ENCODE measurements at regions not wholly inside any gene's neighbourhood (a gene's known extent, or its start where the extent isn't known, plus 50 kb on each side); places are given as distances from the start of the nearest gene placed in this dataset.

DNA sequence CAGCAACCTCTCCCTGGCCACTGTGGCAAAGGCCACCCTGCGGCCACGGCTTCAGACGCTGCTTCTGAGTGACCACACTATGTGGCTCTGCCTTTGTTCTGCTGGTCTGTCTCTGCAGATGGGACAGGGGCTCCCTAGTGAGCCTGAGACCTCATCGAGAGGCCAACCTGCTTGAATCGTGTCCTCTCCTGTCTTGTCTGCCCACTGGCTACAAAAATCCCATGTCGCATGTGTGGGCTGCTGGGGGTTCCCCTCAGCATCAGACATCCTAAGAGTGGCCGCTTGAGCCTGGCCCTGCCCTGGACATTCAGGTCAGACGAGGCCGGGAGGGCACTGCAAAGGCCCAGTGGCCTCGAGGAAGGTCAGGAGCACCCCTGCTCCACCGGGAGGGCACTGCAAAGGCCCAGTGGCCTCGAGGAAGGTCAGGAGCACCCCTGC is 222.9 kb downstream of the DLL1 start:
- in situ Hi-C loops (cut with MboI; ENCODE audit: low sequenced_read_pairs, unreplicated experiment): no loop called here
- TF ChIP-seq, protein P1, sequence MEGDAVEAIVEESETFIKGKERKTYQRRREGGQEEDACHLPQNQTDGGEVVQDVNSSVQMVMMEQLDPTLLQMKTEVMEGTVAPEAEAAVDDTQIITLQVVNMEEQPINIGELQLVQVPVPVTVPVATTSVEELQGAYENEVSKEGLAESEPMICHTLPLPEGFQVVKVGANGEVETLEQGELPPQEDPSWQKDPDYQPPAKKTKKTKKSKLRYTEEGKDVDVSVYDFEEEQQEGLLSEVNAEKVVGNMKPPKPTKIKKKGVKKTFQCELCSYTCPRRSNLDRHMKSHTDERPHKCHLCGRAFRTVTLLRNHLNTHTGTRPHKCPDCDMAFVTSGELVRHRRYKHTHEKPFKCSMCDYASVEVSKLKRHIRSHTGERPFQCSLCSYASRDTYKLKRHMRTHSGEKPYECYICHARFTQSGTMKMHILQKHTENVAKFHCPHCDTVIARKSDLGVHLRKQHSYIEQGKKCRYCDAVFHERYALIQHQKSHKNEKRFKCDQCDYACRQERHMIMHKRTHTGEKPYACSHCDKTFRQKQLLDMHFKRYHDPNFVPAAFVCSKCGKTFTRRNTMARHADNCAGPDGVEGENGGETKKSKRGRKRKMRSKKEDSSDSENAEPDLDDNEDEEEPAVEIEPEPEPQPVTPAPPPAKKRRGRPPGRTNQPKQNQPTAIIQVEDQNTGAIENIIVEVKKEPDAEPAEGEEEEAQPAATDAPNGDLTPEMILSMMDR (IDR thresholded peaks at IDR 0.05; ENCODE audit: borderline replicate concordance, control extremely low read depth, extremely low read depth, insufficient read depth, missing control alignments): no peak
- DNase-seq (ENCODE audit: low spot score): no peak

DNA sequence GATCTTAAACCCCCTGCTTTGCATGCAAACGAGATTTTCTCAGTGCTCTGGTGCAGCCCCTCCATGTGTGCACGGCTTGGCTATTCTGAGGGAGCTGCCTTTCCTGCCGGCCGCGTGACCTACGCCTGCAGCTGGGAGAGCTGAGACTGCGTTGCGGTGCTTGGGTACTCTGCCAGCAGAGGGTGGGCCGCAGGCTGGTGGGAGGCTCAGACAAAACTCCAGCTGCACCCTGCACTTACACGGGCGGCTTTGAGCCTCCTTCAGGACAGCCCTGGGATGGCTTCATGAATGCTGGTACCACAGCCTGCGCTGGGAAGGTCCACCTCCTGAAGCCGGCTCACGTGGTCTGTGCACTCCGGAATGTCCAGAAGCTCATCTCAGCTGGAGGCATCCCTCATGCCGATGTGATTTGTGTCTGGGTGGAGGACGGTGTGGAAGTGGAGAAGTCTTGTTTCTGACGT is 223.7 kb downstream of the DLL1 start:
- no peak for DNase-seq (ENCODE audit: low spot score)
- TF ChIP-seq, protein P1 (IDR thresholded peaks at IDR 0.05; ENCODE audit: borderline replicate concordance, control extremely low read depth, extremely low read depth, insufficient read depth, missing control alignments): no peak
- in situ Hi-C loops (cut with MboI; ENCODE audit: low sequenced_read_pairs, unreplicated experiment): no loop called here

DNA sequence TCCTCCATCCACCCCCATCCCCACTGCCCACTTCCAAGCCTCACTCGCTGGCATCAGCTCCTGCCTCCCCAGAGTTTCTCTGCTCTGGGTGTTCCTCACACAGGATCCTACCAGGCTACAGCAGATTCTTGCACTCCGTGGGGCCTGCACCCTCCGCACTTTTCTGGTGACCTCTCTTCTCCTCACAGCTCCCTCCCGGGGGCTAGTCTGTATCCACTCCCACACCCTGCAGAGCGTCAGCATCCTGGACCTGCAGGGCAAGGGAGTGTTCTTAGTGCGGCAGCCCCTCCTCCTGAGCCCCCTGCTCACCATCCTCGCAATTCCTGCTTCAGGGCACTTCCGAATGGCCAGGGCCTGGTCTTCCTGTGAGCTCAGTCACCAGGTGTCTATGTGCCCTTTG is 224.2 kb downstream of the DLL1 start:
- in situ Hi-C loops (cut with MboI; ENCODE audit: low sequenced_read_pairs, unreplicated experiment): no loop called here

DNA sequence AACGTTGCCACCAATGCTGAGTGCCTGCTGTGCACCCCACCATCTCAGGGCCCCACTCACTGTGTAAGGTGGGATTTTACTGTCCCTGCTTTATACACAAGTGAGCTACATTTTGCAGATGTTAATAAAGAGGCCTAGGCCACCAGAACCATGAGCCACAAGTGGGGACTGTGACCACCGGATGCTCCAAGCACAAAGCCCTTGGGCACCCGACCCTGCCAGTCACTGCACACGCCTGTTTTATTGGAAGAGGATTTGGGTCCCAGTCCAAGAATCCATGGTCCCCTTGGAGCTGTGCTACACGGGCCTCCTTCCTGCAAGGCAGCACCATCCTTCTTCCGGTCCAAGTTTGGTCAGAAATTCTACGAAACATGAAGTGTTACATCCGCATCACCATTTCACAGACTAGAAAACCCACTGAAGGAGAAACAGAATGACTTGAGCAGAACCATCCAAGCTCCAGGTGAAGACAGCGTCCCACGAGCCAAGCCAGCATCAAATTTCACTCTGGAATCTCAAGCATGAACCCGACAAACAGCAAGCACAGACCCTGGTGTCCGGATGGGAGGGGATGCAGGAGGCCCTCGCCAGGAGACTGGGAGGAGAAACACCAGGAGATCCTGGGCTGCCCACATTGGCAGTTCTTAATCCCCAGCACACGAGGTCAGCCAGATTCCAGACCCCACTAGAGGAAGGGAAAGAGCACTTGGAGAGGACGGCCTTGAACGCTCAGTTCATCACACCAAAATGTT is 226.9 kb downstream of the DLL1 start:
- TF ChIP-seq, protein P1 (IDR thresholded peaks at IDR 0.05; ENCODE audit: borderline replicate concordance, control extremely low read depth, extremely low read depth, insufficient read depth, missing control alignments): no peak
- in situ Hi-C loops (cut with MboI; ENCODE audit: low sequenced_read_pairs, unreplicated experiment): no loop called here

More for the DNA sequence above, 224.2 kb downstream of the DLL1 start:
- TF ChIP-seq, protein P1 (IDR thresholded peaks at IDR 0.05; ENCODE audit: borderline replicate concordance, control extremely low read depth, extremely low read depth, insufficient read depth, missing control alignments): no peak
- DNase-seq (ENCODE audit: low spot score): no peak

DNA sequence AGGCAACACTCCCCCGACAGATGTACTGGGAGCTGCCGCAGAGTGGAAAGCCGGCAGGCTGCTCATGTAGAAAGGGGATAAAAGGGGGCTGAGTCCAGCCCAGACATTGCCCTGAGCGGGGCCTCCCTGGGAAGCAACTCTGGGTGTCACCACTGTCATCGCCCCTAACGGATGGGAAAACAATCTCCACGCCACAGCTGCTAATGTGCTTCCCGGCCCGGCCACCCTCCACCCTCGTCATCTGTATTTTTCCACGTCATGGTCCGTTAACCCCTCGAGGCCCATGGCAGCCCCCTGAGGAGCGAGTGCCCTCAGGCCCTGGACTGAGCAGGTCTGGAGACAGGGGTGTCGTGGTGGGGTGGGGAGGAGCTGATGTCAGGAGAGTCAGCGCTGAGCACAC is 227.4 kb downstream of the DLL1 start:
- no peak for DNase-seq (ENCODE audit: low spot score)
- in situ Hi-C loops (cut with MboI; ENCODE audit: low sequenced_read_pairs, unreplicated experiment): no loop called here
- TF ChIP-seq, protein P1 (IDR thresholded peaks at IDR 0.05; ENCODE audit: borderline replicate concordance, control extremely low read depth, extremely low read depth, insufficient read depth, missing control alignments): no peak

More for the DNA sequence above, 226.9 kb downstream of the DLL1 start:
- no peak for DNase-seq (ENCODE audit: low spot score)

DNA sequence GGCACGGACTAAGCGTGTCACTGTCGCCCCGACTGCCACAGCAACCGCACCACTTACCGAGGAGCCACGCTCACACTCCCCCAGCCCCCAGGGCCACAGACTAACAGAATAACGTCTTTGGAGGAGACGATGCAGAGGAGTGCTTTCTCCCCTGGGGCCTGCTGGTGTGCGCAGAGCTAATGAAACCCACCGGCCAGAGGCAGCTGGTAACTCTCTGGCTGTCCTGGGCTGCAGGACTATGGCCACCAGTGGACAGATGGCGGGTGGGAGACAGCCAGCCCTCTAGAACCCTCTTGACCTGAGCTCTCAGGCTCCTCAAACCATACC is 228.0 kb downstream of the DLL1 start:
- no peak for DNase-seq (ENCODE audit: low spot score)
- TF ChIP-seq, protein P1 (IDR thresholded peaks at IDR 0.05; ENCODE audit: borderline replicate concordance, control extremely low read depth, extremely low read depth, insufficient read depth, missing control alignments): no peak
- in situ Hi-C loops (cut with MboI; ENCODE audit: low sequenced_read_pairs, unreplicated experiment): no loop called here
